Activated CD8-positive, alpha-beta memory T cell treated with anti-CD3 and anti-CD28 coated beads, Interleukin-2, amount 50 U/mL, for 4 hours (primary cell): ENCODE measurements at regions not wholly inside any gene's neighbourhood (a gene's known extent, or its start where the extent isn't known, plus 50 kb on each side); places are given as distances from the start of the nearest gene placed in this dataset.

Experiments used
- DNase-seq: peaks from one replicate; pipeline ENCODE4 v3.0.0-alpha.2; 2020

- no peak for DNase-seq
These were observed 79.5 kb upstream of the SEMA3A start for GRCh38 chr7:84274029-84274638.

DNA sequence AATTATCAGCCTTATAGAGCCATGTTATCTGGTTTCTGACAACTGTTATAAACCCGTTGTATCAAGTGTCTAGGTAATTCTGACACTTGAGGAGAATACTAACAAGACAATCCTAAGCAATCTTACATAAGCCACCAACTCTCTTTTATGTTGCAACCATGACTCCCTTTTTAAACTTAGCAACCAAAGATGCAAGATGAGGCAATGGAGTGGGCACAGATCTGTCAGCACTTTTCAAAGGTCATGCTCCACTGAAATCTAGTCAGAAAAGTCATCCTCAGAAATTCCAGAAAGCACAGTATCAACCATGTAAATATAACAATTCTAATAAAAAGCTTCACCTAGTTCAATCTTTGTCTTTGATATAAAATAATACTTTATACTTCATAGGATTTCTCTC, 77.0 kb upstream of the SEMA3A start:
- DNase-seq = no peak

GRCh38 chr7:84264396-84264795, 69.8 kb upstream of the SEMA3A start:
- DNase-seq = no peak

DNA sequence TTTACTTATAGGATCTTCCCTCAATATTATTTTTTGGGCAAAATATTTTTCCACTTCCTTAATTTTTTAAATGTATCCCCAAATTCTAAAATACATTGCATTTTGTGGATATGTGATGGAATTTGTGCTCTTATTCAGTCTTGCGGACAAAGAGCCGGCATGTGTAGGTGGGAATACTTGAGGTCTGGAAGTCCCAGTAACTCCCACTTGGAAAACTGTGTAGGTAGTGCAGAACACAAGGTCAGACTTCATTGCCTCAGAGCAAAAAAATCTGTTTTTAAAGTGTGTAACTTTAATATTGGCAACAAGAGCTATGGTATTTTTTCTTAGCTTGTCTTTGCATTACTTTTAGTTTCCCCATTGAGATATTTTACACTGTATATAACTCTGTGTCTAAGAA, 68.5 kb upstream of the SEMA3A start:
- DNase-seq = no peak

GRCh38 chr7:84261509-84261908, 66.9 kb upstream of the SEMA3A start:
- no peak for DNase-seq

DNA sequence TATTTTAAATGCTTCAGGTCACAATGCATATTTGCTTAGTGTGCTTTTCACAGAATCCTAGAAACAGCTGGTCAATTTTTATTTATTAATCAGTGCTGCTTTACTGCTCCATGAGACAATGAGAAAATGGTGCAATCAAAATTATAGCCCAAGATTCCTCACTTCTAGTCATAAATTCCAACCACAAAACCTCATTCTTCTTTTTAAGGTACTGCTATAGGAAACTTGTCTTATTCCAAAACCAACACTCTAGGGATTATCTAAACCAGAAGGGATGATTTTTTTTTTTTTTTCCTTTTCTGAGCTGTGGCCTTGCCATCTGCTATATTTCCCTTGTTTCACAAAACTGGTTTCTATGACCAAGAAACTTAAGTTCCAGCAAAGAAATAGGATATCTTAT, 64.0 kb upstream of the SEMA3A start:
- no peak for DNase-seq

- DNase-seq = no peak
These were observed 62.0 kb upstream of the SEMA3A start for GRCh38 chr7:84256571-84256971.

- DNase-seq = no peak
These were observed 56.7 kb upstream of the SEMA3A start for GRCh38 chr7:84251277-84251781.

DNA sequence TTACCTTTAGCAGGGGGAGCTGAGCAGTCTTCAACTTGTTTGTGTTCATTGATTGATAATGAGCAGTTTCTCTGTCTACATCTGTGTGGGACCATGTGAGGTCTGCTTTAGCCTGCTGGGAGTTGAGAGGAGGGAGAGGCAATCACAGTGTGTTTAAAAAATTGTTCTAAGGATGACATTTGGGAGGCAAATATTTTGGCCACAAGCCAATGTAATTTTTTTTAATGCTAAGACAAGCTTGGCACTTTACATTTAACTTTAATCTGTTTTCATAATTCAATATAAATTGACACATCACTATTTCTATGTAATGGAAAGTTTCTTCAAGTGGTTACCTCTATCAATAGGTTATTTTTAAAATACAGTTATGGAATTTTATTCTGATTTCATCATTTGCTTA, 55.9 kb upstream of the SEMA3A start:
- DNase-seq = no peak

DNA sequence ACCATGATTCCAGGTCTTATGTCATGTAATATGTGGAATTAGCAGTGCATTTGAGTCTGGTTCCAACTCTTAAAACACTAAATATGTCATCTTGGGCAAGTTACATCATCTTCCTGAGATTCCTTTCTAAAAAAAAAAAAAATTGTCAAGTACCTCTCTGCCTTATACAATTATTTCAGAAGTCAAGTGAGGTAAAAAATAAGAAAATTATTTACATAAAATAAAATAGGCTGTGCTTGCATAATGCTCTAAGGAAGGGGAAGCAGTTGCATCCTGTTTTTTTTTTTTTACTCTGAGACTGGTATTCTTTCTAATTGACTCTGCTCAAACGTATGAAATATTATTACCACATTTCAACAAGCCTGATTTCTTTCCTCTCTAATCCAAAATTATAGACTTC, 55.1 kb upstream of the SEMA3A start:
- DNase-seq = no peak

- DNase-seq = no peak
These were observed 54.3 kb upstream of the SEMA3A start for GRCh38 chr7:84248843-84249242.

- DNase-seq = no peak
These were observed 53.7 kb upstream of the SEMA3A start for GRCh38 chr7:84248267-84248666.

DNA sequence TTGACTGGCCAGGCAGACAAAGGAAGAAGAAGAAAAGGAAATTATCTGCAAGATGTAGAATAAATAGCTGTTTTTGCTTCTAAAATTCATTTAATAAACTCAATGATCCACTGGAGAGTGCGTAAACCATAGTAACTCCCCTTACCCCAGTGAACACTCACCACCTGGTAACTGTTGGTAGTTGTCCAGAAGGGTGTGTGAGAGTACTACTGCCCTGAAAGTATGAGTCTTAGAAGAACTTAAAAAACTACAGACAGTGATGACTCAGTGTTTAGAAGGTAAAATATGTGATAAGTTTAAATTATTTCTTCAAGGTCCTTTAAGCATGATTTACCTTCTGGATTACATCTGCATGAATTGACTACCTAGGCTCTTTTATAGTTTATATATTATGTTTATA, 53.0 kb upstream of the SEMA3A start:
- DNase-seq = no peak

DNA sequence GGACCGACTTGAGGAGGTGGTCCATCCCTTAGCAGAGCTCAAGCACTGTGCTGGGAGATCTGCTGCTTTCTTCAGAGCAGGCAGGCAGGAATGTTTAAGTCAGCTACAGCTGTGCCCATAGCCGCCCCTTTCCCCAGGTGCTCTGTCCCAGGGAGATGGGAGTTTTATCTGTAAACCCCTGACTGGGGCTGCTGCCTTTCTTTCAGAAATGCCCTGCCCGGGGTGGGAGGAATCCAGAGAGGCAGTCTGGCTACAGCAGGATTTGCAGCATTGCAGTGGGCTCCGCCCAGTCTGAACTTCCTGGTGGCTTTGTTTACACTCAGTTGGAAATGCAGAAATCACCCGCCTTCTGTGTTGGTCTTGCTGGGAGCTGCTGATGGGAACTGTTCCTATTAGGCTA, 51.2 kb upstream of the SEMA3A start:
- DNase-seq = no peak
